Heart right ventricle (tissue), 16 donors: ENCODE measurements at regions not wholly inside any gene's neighbourhood (a gene's known extent, or its start where the extent isn't known, plus 50 kb on each side); places are given as distances from the start of the nearest gene placed in this dataset.

Source experiments
- ATAC-seq, 8 donors: fragments of 200-7000 bp; cut with Tn5 transposase; one replicate each; pipeline ENCODE4 v1.9.1; 2020; ENCODE audit warnings: mild to moderate bottlenecking in 8 of 8, moderate library complexity in 8 of 8, moderate number of reproducible peaks in 1 of 8
- DNase-seq, 2 donors: peaks; one replicate each; pipeline ENCODE4 v3.0.0-alpha.2; 2020
- H3K27ac ChIP-seq, 10 donors: fragments of 200-600 bp; sonication (generic) in 2 of 10; one replicate each; pipeline versions ENCODE4 v1.5.0 to v1.8.0; 2020 to 2022; ENCODE audit warnings: mild to moderate bottlenecking in 3 of 10
- H3K27me3 ChIP-seq, 7 donors: fragments of 200-600 bp; one replicate each; pipeline ENCODE4 v1.8.0; 2021 to 2022; ENCODE audit warnings: mild to moderate bottlenecking in 2 of 7
- H3K36me3 ChIP-seq, 9 donors: fragments of 200-600 bp; sonication (generic) in 1 of 9; one replicate each; pipeline versions ENCODE4 v1.5.0 to v1.8.0; 2020 to 2022; ENCODE audit warnings: mild to moderate bottlenecking in 2 of 9
- H3K4me1 ChIP-seq, 9 donors: fragments of 200-600 bp; sonication (generic) in 1 of 9; one replicate each; pipeline versions ENCODE4 v1.5.0 to v1.8.0; 2020 to 2022; ENCODE audit warnings: mild to moderate bottlenecking in 4 of 9
- H3K4me3 ChIP-seq, 10 donors: fragments of 200-600 bp; sonication (generic) in 2 of 10; one replicate each; pipeline versions ENCODE4 v1.5.0 to v1.8.0; 2020 to 2022; ENCODE audit warnings: mild to moderate bottlenecking in 7 of 10, moderate library complexity in 2 of 10
- H3K9me3 ChIP-seq, 11 donors: fragments of 200-600 bp in 10 of 11; sonication (generic) in 2 of 11; one replicate each; pipeline versions ENCODE4 v1.5.0 to v1.8.0; 2013 to 2022; ENCODE audit warnings: mild to moderate bottlenecking in 2 of 11, control low read depth in 1 of 11, moderate library complexity in 1 of 11
- WGBS, 2 donors: extraction: QIAGEN DNeasy Blood & Tissue Kit; methylation state at CpG; one replicate each; pipeline ENCODE4 v1.1.7; 2013; ENCODE audit warnings: inconsistent platforms in 1 of 2; 5-methylcytosine and 5-hydroxymethylcytosine counted together
- intact Hi-C, 10 donors: fragments of 100-400 bp; cut with DNase I; formaldehyde crosslinking; loops; one replicate each; pipeline versions ENCODE4 v1.11.1 to v1.14.2; 2022
- TF ChIP-seq, protein P1 (sequence below), 9 donors: fragments of 200-600 bp; sonication (generic) in 2 of 9; IDR thresholded peaks; one replicate each; pipeline versions ENCODE4 v1.5.0 to v1.8.0; 2021 to 2022; ENCODE audit warnings: antibody characterized with exemption in 9 of 9, mild to moderate bottlenecking in 5 of 9, moderate library complexity in 1 of 9
- donor health status: Arrhythmogenic right ventricular cardiomyopathy.
- donor health status: ischemic (EF 13 %, LVEDD 7.1; RV severe dilation, severe dysfunction).
- donor health status: healthy with polysubstance abuse.
- donor health status: DM: no; HTN: yes; CAD: no.
- donor health status: DM: no; HTN: no; CAD: no.
- donor health status: ischemic (EF 25% LVEDD 6.9; RV normal size, moderate dysfunction).
- donor health status: ischemic (EF 25% LVEDD 5.7; RV mildly dilated, moderate dysfunction).
- donor health status: healthy.
- donor health status: DM: yes; HTN: yes; CAD: no.
- donor health status: Ischemic cardiomyopathy.
- donor health status: ischemic (EF 35%, LVEDD 5.7; RV mildly dilated, moderate dysfunction).
- donor health status: nonischemic (EF 11% LVEDD 7.7; RV severe dilation, severe dysfunction).
- donor health status: DM: yes; HTN: yes; CAD: no.
- donor health status: PGD.
- donor health status: ischemic (EF 29% LVEDD 5.4; RV normal size, mild dysfunction).
- donor health status: nonischemic (EF 23%, LVEDD 6.1; RV moderate dilation, normal function).

DNA sequence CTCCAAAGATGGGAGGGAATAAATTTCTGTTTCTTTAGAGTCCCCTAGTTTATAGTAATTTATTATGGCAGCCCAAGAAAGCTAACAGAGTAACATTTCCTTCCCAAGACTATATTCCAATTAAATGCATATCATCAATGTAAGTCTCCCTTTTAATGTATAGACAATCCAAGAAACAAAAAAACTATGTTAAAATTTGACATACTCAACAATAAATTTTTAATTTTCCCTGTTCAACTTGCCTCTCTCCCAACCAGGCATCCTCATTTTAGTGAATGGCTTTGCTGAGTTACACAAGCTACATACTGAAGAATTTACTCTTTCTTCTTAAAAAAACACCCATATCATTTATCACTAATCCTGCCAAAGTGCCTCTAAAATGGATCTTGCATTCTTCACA is 1357.7 kb downstream of the PCDH9 start:
- Histone ChIP-seq H3K27ac (no peak overlapping the region), H3K36me3 (no peaks in the 10 kb centered on the region), H3K4me3 (no peak overlapping the region), H3K4me1 (no peaks in the 10 kb centered on the region), H3K27me3 (no peaks in the 10 kb centered on the region), H3K9me3 (no peaks in the 10 kb centered on the region)
- TF ChIP-seq, protein P1, sequence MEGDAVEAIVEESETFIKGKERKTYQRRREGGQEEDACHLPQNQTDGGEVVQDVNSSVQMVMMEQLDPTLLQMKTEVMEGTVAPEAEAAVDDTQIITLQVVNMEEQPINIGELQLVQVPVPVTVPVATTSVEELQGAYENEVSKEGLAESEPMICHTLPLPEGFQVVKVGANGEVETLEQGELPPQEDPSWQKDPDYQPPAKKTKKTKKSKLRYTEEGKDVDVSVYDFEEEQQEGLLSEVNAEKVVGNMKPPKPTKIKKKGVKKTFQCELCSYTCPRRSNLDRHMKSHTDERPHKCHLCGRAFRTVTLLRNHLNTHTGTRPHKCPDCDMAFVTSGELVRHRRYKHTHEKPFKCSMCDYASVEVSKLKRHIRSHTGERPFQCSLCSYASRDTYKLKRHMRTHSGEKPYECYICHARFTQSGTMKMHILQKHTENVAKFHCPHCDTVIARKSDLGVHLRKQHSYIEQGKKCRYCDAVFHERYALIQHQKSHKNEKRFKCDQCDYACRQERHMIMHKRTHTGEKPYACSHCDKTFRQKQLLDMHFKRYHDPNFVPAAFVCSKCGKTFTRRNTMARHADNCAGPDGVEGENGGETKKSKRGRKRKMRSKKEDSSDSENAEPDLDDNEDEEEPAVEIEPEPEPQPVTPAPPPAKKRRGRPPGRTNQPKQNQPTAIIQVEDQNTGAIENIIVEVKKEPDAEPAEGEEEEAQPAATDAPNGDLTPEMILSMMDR (IDR thresholded peaks at IDR 0.05): no peak
- ATAC-seq (no peak), DNase-seq (no peak)
- intact Hi-C loops: no loop called here

DNA sequence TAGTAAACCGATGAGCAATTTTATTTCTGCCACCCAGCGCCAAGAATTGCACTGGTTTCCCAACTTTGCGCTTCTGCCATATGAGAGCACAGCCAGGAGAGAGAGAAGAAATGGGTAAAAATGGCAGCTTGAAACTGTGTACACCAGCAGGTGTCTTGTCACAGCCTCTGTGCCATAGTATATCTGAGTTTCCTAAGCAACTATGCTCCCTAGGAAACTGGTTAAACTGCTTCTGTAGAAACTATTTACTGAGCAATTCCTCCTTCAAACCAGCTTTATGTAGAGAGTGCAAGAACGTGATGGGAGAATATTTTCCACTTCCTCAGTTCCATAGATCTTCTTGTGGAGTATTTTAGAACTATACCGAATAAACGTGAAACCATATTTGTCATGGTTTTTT is 1361.3 kb downstream of the PCDH9 start:
- intact Hi-C loops: no loop called here
- TF ChIP-seq, protein P1 (IDR thresholded peaks at IDR 0.05): no peak
- Histone ChIP-seq H3K27ac (no peak overlapping the region), H3K27me3 (no peaks in the 10 kb centered on the region), H3K4me3 (no peak overlapping the region), H3K4me1 (no peaks in the 10 kb centered on the region), H3K9me3 (no peaks in the 10 kb centered on the region), H3K36me3 (no peaks in the 10 kb centered on the region)
- DNase-seq (no peak), ATAC-seq (no peak)
- WGBS, 2 donors: 73 to 80% methylated on average over 6 of the region's 6 CpGs

DNA sequence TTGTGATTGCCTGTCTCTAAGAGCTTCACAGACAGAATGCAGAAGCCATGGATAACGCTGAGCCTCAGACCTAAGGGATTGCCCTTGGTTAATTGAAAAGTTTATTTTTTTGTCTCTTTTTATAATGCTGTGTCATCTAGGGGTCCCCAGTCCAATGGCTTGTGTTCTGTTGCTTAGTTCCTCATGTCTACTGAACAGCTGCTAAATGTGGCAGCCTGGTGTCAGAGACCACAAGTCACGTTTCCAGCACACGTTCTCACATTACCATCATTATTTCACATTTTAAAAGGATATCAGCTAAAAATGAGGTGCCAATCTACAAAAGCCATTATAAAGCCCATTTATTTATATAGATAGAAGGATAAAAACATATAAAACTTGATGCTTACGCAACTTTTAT is 1362.0 kb downstream of the PCDH9 start:
- WGBS, 2 donors: 79 to 85% methylated on average over 4 of the region's 4 CpGs
- TF ChIP-seq, protein P1 (IDR thresholded peaks at IDR 0.05): no peak
- DNase-seq: no peak

DNA sequence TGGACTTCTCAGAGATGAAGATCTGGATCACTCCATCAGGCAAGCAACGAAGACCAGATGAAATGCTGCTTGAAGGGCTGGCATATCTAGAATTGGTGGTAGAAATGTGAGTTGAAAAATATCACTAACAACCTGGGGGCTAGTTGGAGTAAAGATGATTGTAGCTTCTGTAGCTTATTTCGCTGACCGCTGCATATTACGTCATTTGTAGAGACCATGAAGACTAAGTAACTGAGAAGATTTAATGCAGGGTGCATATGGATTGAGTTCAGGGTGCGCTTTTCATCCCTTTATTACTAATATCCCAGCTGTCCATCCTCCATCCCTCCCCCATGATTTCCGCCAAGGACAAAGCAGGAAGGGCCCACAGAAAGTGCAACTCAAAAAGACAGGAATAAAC is 1364.0 kb downstream of the PCDH9 start:
- no peaks in the 10 kb centered on the region for H3K36me3 ChIP-seq

More for the DNA sequence above, 1362.0 kb downstream of the PCDH9 start:
- H3K27me3 ChIP-seq: no peaks in the 10 kb centered on the region
- intact Hi-C loops: no loop called here
- no peaks in the 10 kb centered on the region for H3K4me1 ChIP-seq
- H3K36me3 ChIP-seq: no peaks in the 10 kb centered on the region
- ATAC-seq: no peak
- no peaks in the 10 kb centered on the region for H3K9me3 ChIP-seq
- no peak overlapping the region for H3K27ac ChIP-seq
- no peak overlapping the region for H3K4me3 ChIP-seq

More for the DNA sequence above, 1364.0 kb downstream of the PCDH9 start:
- H3K27ac ChIP-seq: no peak overlapping the region
- no peak overlapping the region for H3K4me3 ChIP-seq
- no peaks in the 10 kb centered on the region for H3K27me3 ChIP-seq
- intact Hi-C loops: no loop called here
- TF ChIP-seq, protein P1 (IDR thresholded peaks at IDR 0.05): no peak
- 92 to 94% methylated on average over 6 of the region's 6 CpGs for WGBS, 2 donors
- DNase-seq: no peak
- ATAC-seq: no peak
- H3K4me1 ChIP-seq: no peaks in the 10 kb centered on the region
- H3K9me3 ChIP-seq: no peaks in the 10 kb centered on the region
